ENCODE measurements at regions not wholly inside any gene's neighbourhood (a gene's known extent, or its start where the extent isn't known, plus 50 kb on each side); places are given as distances from the start of the nearest gene placed in this dataset.

GRCh38 chr12:131608740-131609690 is 101.9 kb upstream of the SFSWAP start:
- ATAC-seq, result no peak

DNA sequence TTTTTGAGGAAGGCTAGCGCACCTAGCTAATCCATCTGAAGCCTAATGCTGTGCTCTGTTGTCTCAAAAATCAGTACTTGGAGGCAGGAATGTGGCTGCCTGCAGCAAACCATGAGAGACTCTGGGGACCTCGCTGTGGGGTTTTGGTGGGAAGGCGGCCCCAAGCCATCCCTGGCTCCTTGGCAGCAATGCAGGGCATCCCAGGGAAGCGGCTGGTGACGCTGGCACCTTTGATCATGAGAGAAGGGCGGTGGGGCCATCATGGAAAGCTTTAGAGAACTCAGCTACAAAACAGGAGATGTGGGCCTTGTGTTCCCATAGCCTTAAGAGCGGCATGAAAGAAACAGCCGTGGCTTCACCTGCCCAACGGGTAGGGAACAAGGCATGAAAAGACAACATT is 101.1 kb upstream of the SFSWAP start:
- no peak for ATAC-seq

DNA sequence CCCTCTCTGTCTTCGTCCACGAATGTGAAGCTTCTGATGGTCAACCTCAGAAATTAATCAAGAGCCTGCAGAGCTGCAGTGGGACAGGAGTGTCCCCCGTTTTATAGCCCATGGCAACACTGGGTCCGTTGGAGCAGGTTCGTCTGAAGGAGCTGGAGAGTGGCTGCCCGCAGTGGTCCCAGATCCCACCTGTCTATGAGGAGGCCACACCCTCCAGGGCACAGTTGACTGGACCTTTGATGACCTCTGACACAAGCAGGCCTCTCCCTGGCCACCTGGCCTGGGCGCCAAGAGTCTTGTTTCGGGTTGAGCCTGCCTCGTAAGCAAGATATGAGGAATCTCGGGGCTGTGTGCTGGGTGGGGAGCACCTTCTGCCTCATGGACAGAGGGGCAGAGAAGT is 100.7 kb upstream of the SFSWAP start:
- ATAC-seq, result no peak

DNA sequence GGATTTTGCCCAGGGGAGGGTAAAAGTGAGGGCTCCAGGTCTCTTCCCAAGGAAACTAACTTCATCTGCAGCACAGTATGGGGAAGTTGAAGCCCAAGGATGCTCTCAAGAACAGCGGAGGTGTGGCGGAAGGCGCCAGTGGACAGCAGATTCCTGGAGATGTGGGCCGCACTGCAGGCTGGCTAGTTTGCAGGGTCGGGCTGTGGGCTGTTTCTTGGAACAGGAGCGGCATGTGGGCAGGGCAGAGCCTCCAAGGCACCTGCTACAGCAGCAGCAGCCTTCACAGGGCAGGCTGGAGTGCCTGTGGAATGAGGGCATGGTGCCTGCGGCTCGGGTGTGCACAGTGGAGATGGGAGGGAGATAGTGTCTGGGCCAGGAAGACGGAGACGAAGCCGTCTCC is 100.0 kb upstream of the SFSWAP start:
- no peak for ATAC-seq

DNA sequence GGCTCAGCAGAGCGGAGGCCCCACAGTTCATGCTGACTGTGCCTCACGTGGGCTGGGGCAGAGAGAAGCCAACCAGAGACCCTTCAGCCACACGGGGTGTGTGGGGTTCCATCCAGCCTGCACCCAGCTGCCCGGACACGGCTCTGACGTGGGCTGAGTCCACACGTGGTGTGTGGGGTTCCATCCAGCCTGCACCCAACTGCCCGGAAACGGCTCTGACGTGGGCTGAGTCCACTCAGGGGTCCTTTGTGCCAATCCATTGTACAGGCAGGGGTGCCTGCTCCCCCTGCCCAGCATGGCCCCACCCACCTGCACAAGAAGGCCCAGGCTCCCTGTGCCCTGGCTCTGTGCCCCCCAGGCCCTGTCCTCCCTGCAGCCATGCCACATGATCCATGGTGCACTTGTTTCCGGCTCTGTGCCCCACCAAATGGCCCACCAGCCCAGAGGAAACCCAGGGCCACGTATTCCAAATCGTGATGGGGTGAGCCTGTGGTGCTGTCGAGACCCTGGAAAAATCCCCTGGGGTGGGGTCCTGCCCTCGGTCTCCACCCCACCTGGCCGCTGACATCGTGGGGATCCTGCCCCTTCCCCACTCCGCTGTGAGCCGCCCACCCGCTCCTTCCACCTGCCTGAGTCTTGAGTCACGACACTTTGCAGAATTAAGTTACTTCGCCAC is 99.3 kb upstream of the SFSWAP start:
- ATAC-seq, result no peak

GRCh38 chr12:131612092-131612755 is 98.7 kb upstream of the SFSWAP start:
- ATAC-seq, result no peak

- no peak for ATAC-seq
Observed at GRCh38 chr12:131613186-131613585, 97.7 kb upstream of the SFSWAP start.

GRCh38 chr12:131613678-131614077 is 97.2 kb upstream of the SFSWAP start:
- no peak for ATAC-seq

GRCh38 chr12:131615326-131616042 is 95.4 kb upstream of the SFSWAP start:
- ATAC-seq, result no peak

- ATAC-seq, result no peak
Observed at GRCh38 chr12:131616043-131616700, 94.7 kb upstream of the SFSWAP start.

DNA sequence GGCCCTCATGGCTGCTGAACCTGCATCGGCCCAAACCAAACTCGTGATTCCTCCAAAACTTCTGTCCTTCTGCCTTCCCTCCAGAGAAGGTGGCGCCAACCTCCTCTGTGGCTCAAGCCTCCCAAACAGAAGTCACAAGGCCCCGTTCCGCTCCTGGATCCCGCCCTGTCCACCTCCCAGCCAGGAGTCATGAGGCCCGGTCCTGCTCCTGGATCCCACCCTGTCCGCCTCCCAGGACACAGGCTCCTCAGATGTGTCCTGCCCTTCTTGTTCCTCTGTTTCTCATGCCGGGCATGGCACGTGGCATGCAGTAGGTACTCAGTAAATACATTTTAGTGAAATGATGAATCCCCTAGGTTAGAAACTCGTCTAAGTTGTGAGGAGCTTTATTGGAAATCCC is 94.2 kb upstream of the SFSWAP start:
- ATAC-seq, result no peak

DNA sequence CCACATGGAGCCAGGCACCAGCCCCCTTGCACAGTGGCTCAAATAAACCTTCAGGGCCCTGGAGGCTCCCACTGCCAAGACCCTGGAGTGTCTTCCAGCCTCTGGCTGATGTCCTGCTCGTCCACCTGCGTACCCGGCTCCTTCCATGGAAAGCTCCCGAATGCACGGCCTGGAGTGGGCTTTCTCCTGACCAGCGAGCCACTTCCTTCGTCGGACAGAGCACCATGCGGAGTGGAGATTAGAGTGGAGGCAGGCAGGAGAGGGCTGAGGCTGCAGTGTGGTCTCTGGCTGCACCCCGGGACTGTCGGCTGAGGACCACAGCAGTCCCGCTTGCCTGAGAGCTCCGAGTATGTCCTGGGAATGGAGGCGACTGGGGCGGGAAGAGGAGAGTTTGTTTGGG is 93.7 kb upstream of the SFSWAP start:
- no peak for ATAC-seq

DNA sequence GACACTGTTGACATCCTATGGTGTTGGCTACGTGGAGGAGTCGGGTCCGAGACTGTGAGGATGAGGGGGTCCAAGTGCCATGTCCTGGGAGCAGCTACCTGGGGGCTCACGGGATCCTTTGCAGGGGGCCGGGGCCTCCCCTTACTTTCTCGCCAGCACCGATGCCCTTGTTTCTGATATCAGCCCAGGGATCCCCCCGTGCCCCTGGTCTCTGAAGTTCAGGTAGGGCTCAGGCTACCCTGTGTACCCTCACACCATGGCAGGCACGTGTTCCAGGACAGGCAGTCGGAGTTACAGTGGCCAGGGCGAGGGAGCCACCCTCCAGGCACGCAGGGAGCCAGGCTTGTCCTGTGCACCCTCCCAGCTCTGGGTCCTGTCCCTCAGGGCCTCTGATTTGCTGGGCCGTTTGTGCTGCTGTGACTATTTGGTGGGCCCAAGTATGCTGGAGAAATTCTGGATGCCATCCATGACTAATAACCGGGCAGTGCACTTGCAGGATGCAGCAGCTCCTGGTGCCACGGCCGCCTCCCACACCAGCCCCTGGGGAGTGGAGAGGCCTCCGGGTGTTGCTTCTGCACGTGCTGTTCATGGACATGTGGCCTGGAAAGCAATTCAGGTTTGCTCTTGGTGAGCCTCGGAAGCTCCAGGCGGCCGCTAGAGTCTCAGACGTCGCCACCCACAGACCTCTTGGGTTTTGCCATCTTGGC is 93.1 kb upstream of the SFSWAP start:
- no peak for ATAC-seq

DNA sequence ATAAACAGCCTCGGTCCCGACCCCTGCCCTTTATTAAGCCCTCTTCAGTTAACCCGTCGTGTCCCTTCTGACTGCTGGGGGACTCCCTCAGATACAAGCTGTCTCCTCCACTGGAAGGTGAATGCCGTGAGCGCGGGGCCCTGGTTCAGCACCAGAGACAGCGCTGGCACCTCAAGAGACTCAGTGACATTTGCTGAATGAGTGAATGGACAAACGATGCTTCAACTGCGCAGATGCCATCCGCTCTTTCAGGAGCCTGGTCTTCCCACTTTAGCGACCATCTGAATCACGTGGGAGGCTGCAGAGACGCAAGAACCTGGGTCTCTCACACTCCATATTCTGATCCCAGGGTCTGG is 92.6 kb upstream of the SFSWAP start:
- no peak for ATAC-seq

DNA sequence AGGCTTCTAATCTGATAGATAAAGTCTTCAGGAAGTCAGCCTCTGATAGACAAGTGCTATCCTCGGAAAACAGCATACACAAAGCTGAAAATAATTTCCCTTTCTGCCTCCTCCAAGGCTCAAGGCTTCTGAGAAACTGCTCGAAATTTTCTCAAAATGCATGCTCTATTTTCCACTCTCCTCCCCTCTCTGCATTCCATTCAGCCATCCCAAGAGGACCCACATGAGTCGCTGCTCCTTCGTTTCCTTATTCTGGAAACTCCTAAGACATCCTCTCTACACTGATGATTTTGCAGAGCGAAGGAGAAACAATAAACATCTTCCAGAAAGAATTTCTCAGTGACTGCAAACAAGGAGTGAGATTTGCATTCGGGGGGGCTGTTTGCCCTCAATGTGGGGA is 92.2 kb upstream of the SFSWAP start:
- ATAC-seq, result no peak

DNA sequence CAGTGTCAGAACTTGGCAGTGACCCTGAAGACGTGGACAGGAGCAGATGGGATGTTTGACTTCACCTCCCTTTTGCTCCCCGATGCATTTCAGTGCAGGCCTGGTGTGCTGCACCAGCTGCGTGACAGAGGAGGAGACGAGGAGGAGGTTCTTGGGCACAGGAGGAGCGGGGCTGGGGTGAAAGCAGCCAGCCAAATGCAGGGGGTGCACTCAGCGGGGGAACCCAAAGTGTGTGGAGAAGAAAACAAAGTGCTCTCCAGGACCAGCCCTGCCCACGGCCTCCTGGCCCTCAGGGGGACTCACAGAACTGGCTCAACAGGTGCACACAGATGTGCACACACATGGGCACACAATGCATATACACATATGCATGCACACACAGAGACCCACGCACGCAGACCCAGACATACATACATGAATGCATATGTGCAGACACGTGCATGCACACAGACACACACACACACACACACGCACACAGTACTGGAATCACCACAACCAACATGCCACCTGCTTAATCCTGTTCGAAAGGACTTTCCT is 91.7 kb upstream of the SFSWAP start:
- no peak for ATAC-seq

DNA sequence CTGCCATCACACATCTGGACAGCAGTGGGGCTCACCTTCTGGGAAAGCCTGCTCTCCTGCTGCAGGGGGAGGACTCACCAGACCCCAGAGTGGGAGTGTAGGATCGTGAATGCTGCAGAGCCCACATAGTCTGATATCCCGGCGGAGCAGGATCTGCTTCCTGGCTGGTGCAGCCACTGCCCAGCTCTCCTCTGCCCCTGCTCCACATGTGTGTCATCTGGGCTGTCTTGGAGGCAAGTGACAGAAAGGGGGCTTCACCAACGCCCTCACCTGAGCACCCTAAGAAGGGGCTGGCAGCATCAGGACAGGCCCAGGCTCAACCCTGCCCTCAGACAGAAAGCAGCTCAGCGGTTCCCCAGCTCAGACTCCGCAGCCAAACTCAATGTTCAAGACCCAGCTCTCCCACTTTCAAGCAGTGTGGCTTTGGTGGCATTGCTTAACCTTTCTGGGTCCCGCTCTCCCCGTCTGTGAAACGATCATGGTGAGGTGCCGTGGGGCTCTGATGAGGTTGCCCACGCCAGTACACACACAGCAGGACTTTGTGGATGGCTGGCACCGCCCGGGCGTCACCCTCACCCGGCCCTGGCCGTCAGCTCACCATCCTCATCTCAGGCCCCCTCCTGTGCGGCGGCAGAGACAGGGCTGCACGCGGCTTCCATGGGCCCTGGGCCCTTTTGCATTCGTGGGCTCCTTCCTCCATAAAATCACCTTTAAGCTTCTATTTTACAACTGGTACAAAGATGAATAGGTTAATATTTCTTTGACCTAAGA is 91.0 kb upstream of the SFSWAP start:
- no peak for ATAC-seq

DNA sequence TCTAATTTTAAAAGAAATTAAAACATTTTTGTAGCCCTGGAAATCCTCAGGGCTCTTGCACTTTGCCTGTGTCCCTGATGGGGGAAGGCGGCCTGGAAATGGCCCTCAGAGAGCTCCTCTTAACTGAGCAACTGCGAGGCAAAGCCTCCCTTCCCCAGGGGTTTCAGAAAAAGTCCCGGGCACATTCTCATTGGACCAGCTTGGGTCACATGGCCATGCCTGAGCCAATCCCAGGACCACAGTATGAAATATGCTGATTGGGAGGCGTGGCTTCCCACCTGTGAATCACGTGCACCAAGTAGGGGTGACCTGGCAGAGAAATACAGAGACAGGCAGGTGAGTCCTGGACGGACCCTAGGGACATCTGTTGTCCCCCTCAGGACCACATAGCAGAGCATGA is 90.4 kb upstream of the SFSWAP start:
- no peak for ATAC-seq

DNA sequence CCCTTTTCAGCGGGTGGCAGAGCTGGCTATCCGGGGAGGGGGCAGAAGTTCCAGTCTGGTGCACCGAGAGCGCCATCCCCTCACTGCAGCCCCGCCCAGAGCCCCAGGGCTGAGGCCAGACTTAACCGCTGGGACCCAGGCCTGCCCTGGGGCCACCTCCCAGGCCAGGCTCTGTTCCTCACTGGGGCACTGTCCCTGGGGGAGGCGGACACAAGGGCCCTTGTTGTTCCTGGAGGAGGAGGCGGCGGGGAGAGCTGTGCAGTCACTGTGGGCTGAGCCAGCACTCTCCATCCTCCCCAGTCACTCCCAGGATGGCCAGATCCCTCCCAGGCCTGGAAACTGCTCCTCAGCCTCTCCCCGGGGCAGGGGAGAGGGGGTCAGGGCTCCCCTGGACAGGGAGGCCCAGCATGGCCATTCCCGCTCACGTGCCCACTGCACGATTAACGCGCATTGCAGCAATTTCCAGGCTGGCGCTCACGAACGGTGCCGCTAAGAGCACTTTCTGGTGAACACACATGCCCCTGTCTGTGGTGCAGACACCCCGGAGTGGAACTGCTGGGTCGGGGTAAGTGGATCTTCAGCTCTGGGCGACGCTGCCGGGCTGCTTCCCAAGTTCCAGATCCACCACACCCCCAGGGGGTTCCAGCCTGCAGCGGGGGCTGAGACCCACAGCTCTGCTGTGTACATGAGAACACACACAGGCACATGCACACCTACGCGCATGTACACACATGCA is 89.8 kb upstream of the SFSWAP start:
- ATAC-seq, result no peak
